H9 (cell line): ENCODE measurements at regions not wholly inside any gene's neighbourhood (a gene's known extent, or its start where the extent isn't known, plus 50 kb on each side); places are given as distances from the start of the nearest gene placed in this dataset.

ENCODE experiments used
- DNase-seq: peaks from one replicate; pipeline ENCODE4 v3.0.0-alpha.2; 2017
- H2AFZ ChIP-seq: one replicate; pipeline ENCODE4 v1.6.1; 2013; ENCODE audit warnings: mild to moderate bottlenecking, low read length, control low read depth, moderate library complexity
- H2AK5ac ChIP-seq: 2 replicates; pipeline ENCODE4 v1.6.1; 2013; ENCODE audit warnings: low read length, control low read depth, mixed read lengths; ENCODE audit not compliant: insufficient read length
- H2BK120ac ChIP-seq: one replicate; pipeline ENCODE4 v1.6.1; 2013; ENCODE audit warnings: low read depth, mild to moderate bottlenecking, low read length, control low read depth, inconsistent platforms; ENCODE audit not compliant: poor library complexity, severe bottlenecking
- H2BK12ac ChIP-seq: 2 replicates; pipeline ENCODE4 v1.6.1; 2013; ENCODE audit warnings: low read length, control low read depth, mixed read lengths, low read depth; ENCODE audit not compliant: insufficient read length
- H2BK15ac ChIP-seq: 2 replicates; pipeline ENCODE4 v1.6.1; 2013; ENCODE audit warnings: low read depth, low read length, control low read depth
- H2BK20ac ChIP-seq: one replicate; pipeline ENCODE4 v1.6.1; 2013; ENCODE audit warnings: low read depth, mild to moderate bottlenecking, low read length, control low read depth, inconsistent platforms; ENCODE audit not compliant: poor library complexity, severe bottlenecking
- H2BK5ac ChIP-seq: 2 replicates; pipeline ENCODE4 v1.6.1; 2013; ENCODE audit warnings: low read length, control low read depth, mixed read lengths; ENCODE audit not compliant: insufficient read length
- H3K14ac ChIP-seq: 2 replicates; pipeline ENCODE4 v1.6.1; 2013; ENCODE audit warnings: low read length, control low read depth; ENCODE audit not compliant: insufficient read depth
- H3K18ac ChIP-seq: 2 replicates; pipeline ENCODE4 v1.6.1; 2013; ENCODE audit warnings: low read depth, mild to moderate bottlenecking, mixed read lengths, low read length, control low read depth; ENCODE audit not compliant: insufficient read length
- H3K23ac ChIP-seq: 2 replicates; pipeline ENCODE4 v1.6.1; 2013; ENCODE audit warnings: low read length, control low read depth, mixed read lengths, low read depth; ENCODE audit not compliant: insufficient read length
- H3K23me2 ChIP-seq: 2 replicates; pipeline ENCODE4 v1.6.1; 2013; ENCODE audit warnings: low read depth, mild to moderate bottlenecking, mixed read lengths, low read length, control low read depth; ENCODE audit not compliant: insufficient read length, poor library complexity, severe bottlenecking
- H3K27ac ChIP-seq: 2 replicates; pipeline ENCODE4 v1.5.1; 2013; ENCODE audit warnings: low read length, control low read depth, mixed read lengths, low read depth; ENCODE audit not compliant: insufficient read length
- H3K27me3 ChIP-seq: 2 replicates; pipeline ENCODE4 v1.6.1; 2013; ENCODE audit warnings: low read length, control low read depth, inconsistent platforms; ENCODE audit not compliant: insufficient read depth
- H3K4ac ChIP-seq: 2 replicates; pipeline ENCODE4 v1.6.1; 2013; ENCODE audit warnings: low read depth, mild to moderate bottlenecking, control low read depth, inconsistent platforms, low read length, moderate library complexity
- H3K4me1 ChIP-seq: 2 replicates; pipeline ENCODE4 v1.6.1; 2013; ENCODE audit warnings: low read length, control low read depth, inconsistent platforms; ENCODE audit not compliant: insufficient read depth
- H3K4me2 ChIP-seq: 2 replicates; pipeline ENCODE4 v1.6.1; 2013; ENCODE audit warnings: low read length, control low read depth, mixed read lengths; ENCODE audit not compliant: insufficient read length, insufficient read depth
- H3K56ac ChIP-seq: 2 replicates; pipeline ENCODE4 v1.6.1; 2013; ENCODE audit warnings: low read depth, mild to moderate bottlenecking, mixed read lengths, low read length, control low read depth; ENCODE audit not compliant: insufficient read length
- H3K79me1 ChIP-seq: 2 replicates; pipeline ENCODE4 v1.6.1; 2013; ENCODE audit warnings: low read depth, mild to moderate bottlenecking, moderate library complexity, low read length, control low read depth, inconsistent platforms; ENCODE audit not compliant: insufficient read depth, poor library complexity, severe bottlenecking
- H3K79me2 ChIP-seq: 2 replicates; pipeline ENCODE4 v1.6.1; 2013; ENCODE audit warnings: low read length, control low read depth, inconsistent platforms; ENCODE audit not compliant: insufficient read depth
- H3K9ac ChIP-seq: 2 replicates; pipeline ENCODE4 v1.6.1; 2013; ENCODE audit warnings: low read length, control low read depth, mixed read lengths; ENCODE audit not compliant: insufficient read length; ENCODE audit errors: extremely low read depth
- H3K9me3 ChIP-seq: one replicate; pipeline ENCODE4 v1.6.1; 2013; ENCODE audit warnings: low read depth, low read length, inconsistent platforms; ENCODE audit not compliant: control insufficient read depth
- H3T11ph ChIP-seq: one replicate; pipeline ENCODE4 v1.6.1; 2013; ENCODE audit warnings: mild to moderate bottlenecking, low read length, control low read depth, inconsistent platforms
- H4K20me1 ChIP-seq: one replicate; pipeline ENCODE4 v1.6.1; 2013; ENCODE audit not compliant: control insufficient read depth, insufficient read length, insufficient read depth
- H4K5ac ChIP-seq: 2 replicates; pipeline ENCODE4 v1.6.1; 2013; ENCODE audit warnings: low read depth, mild to moderate bottlenecking, mixed read lengths, low read length, control low read depth; ENCODE audit not compliant: insufficient read length
- H4K8ac ChIP-seq: replicated peaks from 2 replicates; pipeline ENCODE4 v1.6.1; 2013; ENCODE audit warnings: low read length, control low read depth, mixed read lengths, low read depth; ENCODE audit not compliant: insufficient read length
- H4K91ac ChIP-seq: 2 replicates; pipeline ENCODE4 v1.6.1; 2013; ENCODE audit warnings: low read depth, mild to moderate bottlenecking, moderate library complexity, mixed read lengths, low read length, control low read depth; ENCODE audit not compliant: insufficient read length
- H3K27ac Mint-ChIP-seq, 3 experiments: 2 replicates in 2 of 3; 3 replicates in 1 of 3; pipeline ENCODE4 v1.8.0; 2020 to 2021; ENCODE audit warnings: mixed read lengths in 3 of 3, mild to moderate bottlenecking in 1 of 3, moderate library complexity in 1 of 3
- H3K27me3 Mint-ChIP-seq: 2 replicates; pipeline ENCODE4 v1.8.0; 2021; ENCODE audit warnings: low read depth, mild to moderate bottlenecking, moderate library complexity, mixed read lengths
- H3K36me3 Mint-ChIP-seq, 3 experiments: 2 replicates in 2 of 3; 3 replicates in 1 of 3; pipeline ENCODE4 v1.8.0; 2020 to 2021; ENCODE audit warnings: low read depth in 3 of 3, mixed read lengths in 3 of 3; ENCODE audit not compliant: insufficient read depth in 1 of 3
- H3K4me1 Mint-ChIP-seq, 2 experiments: 2 replicates each; pipeline ENCODE4 v1.8.0; 2020; ENCODE audit warnings: mixed read lengths in 2 of 2
- H3K4me3 Mint-ChIP-seq, 2 experiments: 2 replicates in 1 of 2; 3 replicates in 1 of 2; pipeline ENCODE4 v1.8.0; 2020 to 2021; ENCODE audit warnings: mild to moderate bottlenecking in 2 of 2, mixed read lengths in 2 of 2, moderate library complexity in 1 of 2
- H3K9me3 Mint-ChIP-seq, 2 experiments: 2 replicates in 1 of 2; 3 replicates in 1 of 2; pipeline ENCODE4 v1.8.0; 2020; ENCODE audit warnings: mild to moderate bottlenecking in 2 of 2, mixed read lengths in 2 of 2, moderate library complexity in 1 of 2
- CTCF ChIP-seq: fragments of 200-600 bp; sonication (generic); conservative IDR thresholded peaks from 3 replicates; pipeline ENCODE4 v1.8.0; 2021; ENCODE audit warnings: antibody characterized with exemption, mild to moderate bottlenecking
- WGBS: extraction: QIAGEN DNeasy Blood & Tissue Kit; methylation state at CpG from one replicate; pipeline ENCODE4 v1.1.7; 2013; ENCODE audit warnings: missing lambda C conversion rate, low lambda C conversion rate, mixed read lengths; ENCODE audit not compliant: insufficient read length; ENCODE audit errors: extremely low coverage; 5-methylcytosine and 5-hydroxymethylcytosine counted together

GRCh38 chr11:23556163-23556750, 696.0 kb upstream of the CCDC179 start:
- H3K27me3 Mint-ChIP-seq: no peaks in the 10 kb centered on the region
- H4K91ac ChIP-seq: no peak overlapping the region
- H3K23ac ChIP-seq: no peak overlapping the region

More at GRCh38 chr11:23556163-23556750, 696.0 kb upstream of the CCDC179 start:
- Histone ChIP-seq H4K5ac (no peak overlapping the region), H3K27ac (no peak overlapping the region), H3K23me2 (no peaks in the 10 kb centered on the region), H3T11ph (no peak overlapping the region), H3K4me2 (no peak overlapping the region), H3K14ac (no peak overlapping the region), H3K27me3 (no peaks in the 10 kb centered on the region), H3K79me1 (no peaks in the 10 kb centered on the region), H2AK5ac (no peak overlapping the region), H4K20me1 (no peaks in the 10 kb centered on the region), H3K9me3 (no peaks in the 10 kb centered on the region), H2BK5ac (no peak overlapping the region), H3K18ac (no peak overlapping the region), H2BK20ac (no peak overlapping the region), H3K9ac (no peak overlapping the region), H2BK15ac (no peak overlapping the region), H2BK12ac (no peak overlapping the region), H2BK120ac (no peak overlapping the region), H2AFZ (no peak overlapping the region), H3K4me1 (no peaks in the 10 kb centered on the region), H3K56ac (no peak overlapping the region), H3K79me2 (no peaks in the 10 kb centered on the region), H3K4ac (no peak overlapping the region), H4K8ac (no peak overlapping the region)
- Mint-ChIP-seq H3K4me3 (no peak overlapping the region), H3K4me1 (peaks cover 3 to 5% of the 10 kb centered on the region in 2 experiments; a peak in 3 of 4 replicates), H3K9me3 (no peaks in the 10 kb centered on the region; a peak in 1 of 5 replicates), H3K27ac (no peak overlapping the region), H3K36me3 (no peaks in the 10 kb centered on the region)
- WGBS: no CpG with 5 or more reads among the region's 2 CpGs
- no peak for DNase-seq
- no peak for TF ChIP-seq CTCF
